OCI-M1 (cell line): ENCODE measurements at regions not wholly inside any gene's neighbourhood (a gene's known extent, or its start where the extent isn't known, plus 50 kb on each side); places are given as distances from the start of the nearest gene placed in this dataset.
"Not testable (repeated sequence)": the region's sequence is repeated elsewhere in the genome, so short reads cannot be mapped to it uniquely, and the experiment has no call there.

Experiments used
- DNase-seq: peaks from one replicate; lab custom pipeline; 2025; lab: John Stamatoyannopoulos, UW

- no peak for DNase-seq
These were observed 318.9 kb upstream of the DPPA4 start for GRCh38 chr3:109656225-109656624.

DNA sequence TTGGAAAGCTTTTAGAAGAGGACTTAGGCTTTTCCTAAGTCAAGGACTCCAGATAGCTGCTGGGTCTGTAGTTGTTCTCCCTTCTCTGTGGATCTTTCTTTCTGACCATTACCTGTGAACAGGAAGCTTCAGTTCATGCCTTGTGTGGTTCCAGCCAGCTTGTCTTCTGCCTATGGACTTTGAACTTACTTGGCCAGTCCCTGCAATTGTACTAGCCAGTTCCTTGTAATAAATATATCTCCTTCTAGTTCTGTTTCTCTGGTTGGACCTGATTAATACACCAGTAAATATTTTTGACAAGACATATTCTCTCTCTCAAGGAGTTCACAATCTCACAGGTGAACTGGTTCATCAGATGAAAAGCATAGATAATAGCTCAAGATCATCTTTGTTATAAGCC, 341.3 kb upstream of the DPPA4 start:
- no peak for DNase-seq

DNA sequence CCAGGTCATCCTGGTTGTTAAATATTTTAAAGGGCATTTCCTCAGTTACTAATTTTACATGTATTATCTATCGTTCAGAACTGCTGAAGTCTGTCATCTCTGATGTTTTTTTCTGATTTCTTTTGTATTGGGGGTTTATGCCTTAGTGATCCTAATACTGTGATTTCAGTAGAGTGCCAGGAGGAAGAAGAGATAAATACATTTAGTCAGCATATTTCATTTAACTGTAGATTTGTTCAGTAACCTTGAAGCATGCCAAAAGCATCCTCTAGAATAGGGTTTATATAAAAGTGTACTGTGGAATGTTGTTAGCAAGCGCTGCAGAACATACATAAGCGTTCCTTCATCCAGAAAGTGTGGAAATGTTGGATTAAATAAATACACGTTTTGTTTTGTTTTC, 342.3 kb upstream of the DPPA4 start:
- DNase-seq: no peak

DNA sequence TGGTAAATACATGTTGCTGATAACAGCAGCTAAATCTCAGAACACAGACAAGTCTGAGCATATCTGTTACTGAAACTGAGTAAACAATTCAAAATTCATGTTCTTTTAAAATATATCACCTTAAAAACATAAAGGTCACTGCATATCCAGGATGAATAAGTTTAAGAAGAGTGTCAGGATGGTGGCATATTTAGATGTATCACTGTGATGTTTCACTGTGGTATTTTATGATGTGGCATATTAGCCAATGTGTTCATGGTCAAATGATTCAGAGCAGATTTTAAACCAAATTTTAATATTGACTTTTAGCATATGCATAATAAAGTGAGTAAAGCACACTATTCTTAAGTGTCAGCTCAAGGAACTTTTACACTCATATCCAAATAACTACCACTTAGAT, 346.4 kb upstream of the DPPA4 start:
- no peak for DNase-seq

- DNase-seq: peak; percentile 85
These were observed 348.0 kb upstream of the DPPA4 start for GRCh38 chr3:109685084-109686079.

DNA sequence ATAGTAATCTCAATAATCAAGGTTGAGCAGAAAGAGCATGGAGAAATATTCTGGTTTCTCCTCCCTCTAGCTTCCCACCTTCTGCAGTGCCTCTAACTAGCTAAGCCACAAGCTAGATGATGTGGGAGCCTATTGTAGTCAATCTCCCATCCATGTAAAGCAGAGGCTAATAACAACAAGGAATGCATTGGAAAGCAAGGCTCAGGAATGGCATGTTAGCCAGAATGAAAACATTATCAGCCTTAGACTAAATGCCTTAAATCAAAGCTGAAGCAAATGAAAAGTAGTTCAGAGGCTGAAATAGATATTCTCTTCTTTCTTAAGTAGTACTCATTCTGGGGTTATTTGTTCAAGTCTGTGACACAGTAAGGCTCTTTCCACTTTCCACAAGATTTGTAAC, 350.3 kb upstream of the DPPA4 start:
- no peak for DNase-seq

DNA sequence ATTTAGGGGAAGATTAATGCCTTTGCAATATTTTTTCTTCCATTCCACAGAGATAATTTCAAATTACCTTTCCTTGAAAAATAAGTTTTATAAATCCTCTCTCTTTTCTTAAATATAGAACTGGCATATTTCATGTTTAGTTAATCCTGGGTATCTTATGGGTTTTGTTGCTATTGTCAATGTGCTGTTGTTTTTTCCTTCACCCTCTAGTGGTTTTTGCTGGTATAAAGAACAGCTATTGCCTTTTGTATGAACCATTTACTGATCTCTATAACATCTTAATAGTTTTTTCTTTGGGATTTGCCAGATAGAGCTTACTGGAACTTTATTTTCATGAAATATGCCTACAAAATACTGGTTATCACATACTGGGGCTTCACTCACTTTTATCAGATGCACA, 359.6 kb upstream of the DPPA4 start:
- no peak for DNase-seq

- DNase-seq: peak; percentile 71
These were observed 364.9 kb upstream of the DPPA4 start for GRCh38 chr3:109702252-109702651.

- DNase-seq: peak; percentile 38
These were observed 365.6 kb upstream of the DPPA4 start for GRCh38 chr3:109702976-109703375.

- DNase-seq: not testable (repeated sequence)
These were observed 367.8 kb upstream of the DPPA4 start for GRCh38 chr3:109705133-109705532.

- DNase-seq: no peak
These were observed 370.3 kb upstream of the DPPA4 start for GRCh38 chr3:109707617-109708016.

- DNase-seq: no peak
These were observed 375.9 kb upstream of the DPPA4 start for GRCh38 chr3:109713288-109713687.

GRCh38 chr3:109715707-109716106, 378.4 kb upstream of the DPPA4 start:
- DNase-seq: no peak

- no peak for DNase-seq
These were observed 381.5 kb upstream of the DPPA4 start for GRCh38 chr3:109718850-109719249.

GRCh38 chr3:109728861-109729494, 391.6 kb upstream of the DPPA4 start:
- no peak for DNase-seq

DNA sequence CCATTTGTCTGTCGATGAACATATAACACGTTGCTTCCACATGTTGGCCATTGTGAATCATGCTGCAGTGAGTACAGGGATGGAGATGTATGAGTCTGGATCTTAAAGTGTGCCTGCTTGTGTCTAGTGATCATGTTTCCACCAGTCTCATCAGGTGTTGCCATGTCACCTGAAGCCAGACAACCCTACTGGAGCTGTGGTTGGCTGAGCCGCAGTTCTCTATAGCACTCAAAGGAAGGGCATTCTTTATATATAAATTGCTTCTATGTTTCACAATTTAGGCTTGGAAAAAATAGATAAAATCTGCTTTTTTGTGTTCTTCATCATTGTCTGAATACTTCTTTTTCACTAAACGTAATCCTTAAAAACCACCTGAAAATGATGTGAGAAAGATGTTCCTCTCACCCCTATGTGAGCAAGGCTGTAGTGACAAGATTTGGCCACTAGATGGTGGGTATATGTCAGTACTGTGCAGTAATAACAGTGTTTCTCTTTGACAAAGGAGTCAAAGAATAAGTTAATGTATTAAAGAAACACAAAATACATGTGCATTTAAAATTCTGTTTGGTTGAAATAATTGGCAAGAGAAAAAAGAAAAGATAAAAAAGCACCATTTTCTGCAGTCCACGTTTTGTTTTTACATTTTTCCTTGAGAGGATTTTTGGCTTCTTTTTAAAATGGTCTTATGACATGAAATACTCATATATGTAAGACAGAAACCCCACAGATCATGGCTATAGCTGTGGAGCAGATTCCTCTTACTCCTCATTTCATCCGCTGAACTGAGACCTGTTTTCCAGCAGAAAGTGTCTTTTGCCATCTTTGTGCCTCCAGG, 394.5 kb upstream of the DPPA4 start:
- DNase-seq: peak; percentile 73

DNA sequence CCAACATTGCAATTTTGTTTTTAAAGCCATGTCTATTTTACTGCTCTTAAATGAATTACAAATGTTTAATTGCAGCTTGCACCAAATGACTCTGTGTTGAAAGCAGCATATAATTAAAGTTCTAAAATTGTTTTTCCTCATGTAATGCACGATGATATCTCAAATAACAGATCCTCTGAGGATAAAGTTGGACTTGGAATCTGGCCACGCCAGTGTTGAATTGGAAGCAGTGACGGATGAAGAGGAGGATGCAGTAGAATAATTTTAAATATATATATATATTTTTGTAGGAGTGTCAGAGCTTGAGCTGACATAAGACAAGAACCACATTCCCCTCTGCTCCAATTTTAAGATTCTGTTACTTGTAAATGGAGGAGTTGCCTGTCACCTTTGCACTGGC, 406.6 kb upstream of the DPPA4 start:
- DNase-seq: no peak

DNA sequence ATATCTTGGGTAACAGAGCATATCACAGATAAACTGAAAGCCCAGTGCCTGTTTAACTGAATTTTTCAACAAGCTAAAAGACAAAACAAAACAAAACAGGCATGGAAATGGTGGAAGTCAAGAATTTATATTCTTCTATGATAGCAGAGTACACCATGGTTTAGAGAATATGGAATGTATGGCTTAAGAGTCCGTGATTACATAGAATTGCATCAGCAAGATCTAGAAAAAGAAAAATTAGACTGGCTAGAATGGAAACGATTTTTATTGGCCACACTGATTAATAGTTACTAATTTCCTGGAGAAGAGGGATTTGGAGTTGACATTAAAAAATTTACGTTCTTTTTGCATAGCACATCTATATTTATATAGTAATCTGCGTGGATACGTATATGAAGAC, 435.2 kb upstream of the DPPA4 start:
- peak; percentile 47 for DNase-seq

GRCh38 chr3:109774108-109774507, 436.8 kb upstream of the DPPA4 start:
- DNase-seq: no peak

GRCh38 chr3:109784285-109784684, 446.9 kb upstream of the DPPA4 start:
- DNase-seq: no peak

- DNase-seq: no peak
These were observed 447.7 kb upstream of the DPPA4 start for GRCh38 chr3:109784852-109785631.

- DNase-seq: peak; percentile 10
These were observed 465.9 kb upstream of the DPPA4 start for GRCh38 chr3:109803274-109803673.
